Liver (tissue), 8 donors: ENCODE measurements at regions not wholly inside any gene's neighbourhood (a gene's known extent, or its start where the extent isn't known, plus 50 kb on each side); places are given as distances from the start of the nearest gene placed in this dataset.

Source experiments
- DNase-seq: peaks from one replicate; pipeline ENCODE4 v3.0.0-alpha.2; 2017; ENCODE audit warnings: low spot score
- H3K27ac ChIP-seq, 2 donors: one replicate each; pipeline ENCODE4 v1.7.0; 2013; ENCODE audit warnings: inconsistent platforms in 2 of 2, low read length in 2 of 2, control low read depth in 1 of 2, low read depth in 1 of 2, mild to moderate bottlenecking in 1 of 2
- H3K27me3 ChIP-seq, 4 donors: one replicate each; pipeline versions ENCODE4 v1.6.1 to v1.7.0; 2013; ENCODE audit warnings: low read length in 3 of 4, inconsistent platforms in 1 of 4, mild to moderate bottlenecking in 1 of 4, moderate library complexity in 1 of 4; ENCODE audit not compliant: control insufficient read depth in 4 of 4, insufficient read depth in 4 of 4
- H3K36me3 ChIP-seq, 4 donors: one replicate each; pipeline versions ENCODE4 v1.6.1 to v1.7.0; 2013; ENCODE audit warnings: low read length in 3 of 4, mild to moderate bottlenecking in 3 of 4, low read depth in 1 of 4, moderate library complexity in 1 of 4; ENCODE audit not compliant: control insufficient read depth in 4 of 4, insufficient read depth in 3 of 4
- H3K4me1 ChIP-seq, 4 donors: one replicate each; pipeline versions ENCODE4 v1.6.1 to v1.7.0; 2013; ENCODE audit warnings: low read length in 3 of 4, mild to moderate bottlenecking in 3 of 4, moderate library complexity in 1 of 4; ENCODE audit not compliant: control insufficient read depth in 4 of 4, insufficient read depth in 4 of 4
- H3K4me3 ChIP-seq, 3 donors: one replicate each; pipeline versions ENCODE4 v1.6.1 to v1.7.0; 2013; ENCODE audit warnings: low read length in 3 of 3, control low read depth in 1 of 3, low read depth in 1 of 3, mild to moderate bottlenecking in 1 of 3
- H3K9ac ChIP-seq, 2 donors: one replicate each; pipeline ENCODE4 v1.7.0; 2013; ENCODE audit warnings: low read length in 2 of 2, mild to moderate bottlenecking in 2 of 2, moderate library complexity in 2 of 2, control low read depth in 1 of 2, low read depth in 1 of 2
- H3K9me3 ChIP-seq, 4 donors: one replicate each; pipeline versions ENCODE4 v1.6.1 to v1.7.0; 2013; ENCODE audit warnings: low read length in 3 of 4; ENCODE audit not compliant: control insufficient read depth in 4 of 4
- ATF3 ChIP-seq: IDR thresholded peaks from 2 replicates; pipeline ENCODE4 v1.6.1; 2016; ENCODE audit warnings: antibody characterized with exemption
- CTCF ChIP-seq: fragments of 150-350 bp; IDR thresholded peaks from 2 replicates; pipeline ENCODE4 v1.5.1; 2017; ENCODE audit warnings: improper control_type of control experiment, low read depth, low read length; ENCODE audit not compliant: missing input control
- EGR1 ChIP-seq, 2 donors: IDR thresholded peaks; 2 replicates each; pipeline ENCODE4 v1.6.1; 2016 to 2018; ENCODE audit warnings: antibody characterized with exemption in 2 of 2, low read depth in 2 of 2
- FOXA1 ChIP-seq: IDR thresholded peaks from 2 replicates; pipeline ENCODE4 v1.6.1; 2016; ENCODE audit warnings: antibody characterized with exemption
- FOXA2 ChIP-seq: IDR thresholded peaks from 2 replicates; pipeline ENCODE4 v1.6.1; 2016; ENCODE audit warnings: antibody characterized with exemption
- GABPA ChIP-seq, 2 donors: IDR thresholded peaks in 1 of 2; conservative IDR thresholded peaks in 1 of 2; 2 replicates each; pipeline ENCODE4 v1.6.1; 2016; ENCODE audit warnings: antibody characterized with exemption in 2 of 2, mild to moderate bottlenecking in 1 of 2, moderate library complexity in 1 of 2
- HNF4A ChIP-seq, 2 donors: conservative IDR thresholded peaks; 2 replicates each; pipeline ENCODE4 v1.6.1; 2016; ENCODE audit warnings: antibody characterized with exemption in 2 of 2, mild to moderate bottlenecking in 2 of 2
- HNF4G ChIP-seq: IDR thresholded peaks from 2 replicates; pipeline ENCODE4 v1.6.1; 2016; ENCODE audit warnings: antibody characterized with exemption
- JUND ChIP-seq, 2 donors: IDR thresholded peaks; 2 replicates each; pipeline ENCODE4 v1.6.1; 2016; ENCODE audit warnings: antibody characterized with exemption in 2 of 2
- MAX ChIP-seq: IDR thresholded peaks from 2 replicates; pipeline ENCODE4 v1.6.1; 2016; ENCODE audit warnings: antibody characterized with exemption
- NR2F2 ChIP-seq: IDR thresholded peaks from 2 replicates; pipeline ENCODE4 v1.6.1; 2016; ENCODE audit warnings: antibody characterized with exemption
- RAD21 ChIP-seq, 2 donors: IDR thresholded peaks; 2 replicates each; pipeline ENCODE4 v1.6.1; 2016; ENCODE audit warnings: antibody characterized with exemption in 2 of 2, mild to moderate bottlenecking in 2 of 2
- REST ChIP-seq: IDR thresholded peaks from 2 replicates; pipeline ENCODE4 v1.6.1; 2016; ENCODE audit warnings: antibody characterized with exemption, mild to moderate bottlenecking
- RXRA ChIP-seq, 2 donors: IDR thresholded peaks; 2 replicates each; pipeline ENCODE4 v1.6.1; 2017 to 2018; ENCODE audit warnings: antibody characterized with exemption in 2 of 2, mild to moderate bottlenecking in 1 of 2
- SP1 ChIP-seq: IDR thresholded peaks from 2 replicates; pipeline ENCODE4 v1.6.1; 2018; ENCODE audit warnings: antibody characterized with exemption, mild to moderate bottlenecking
- TAF1 ChIP-seq: conservative IDR thresholded peaks from 2 replicates; pipeline ENCODE4 v1.6.1; 2016; ENCODE audit warnings: antibody characterized with exemption, mild to moderate bottlenecking
- YY1 ChIP-seq: IDR thresholded peaks from 2 replicates; pipeline ENCODE4 v1.6.1; 2016; ENCODE audit warnings: antibody characterized with exemption, mild to moderate bottlenecking
- ZBTB33 ChIP-seq: IDR thresholded peaks from 2 replicates; pipeline ENCODE4 v1.6.1; 2016; ENCODE audit warnings: antibody characterized with exemption
- WGBS: extraction: QIAGEN DNeasy Blood & Tissue Kit; methylation state at CpG from one replicate; pipeline ENCODE4 v1.1.7; 2013; 5-methylcytosine and 5-hydroxymethylcytosine counted together
- donor health status: healthy.
- donor health status: healthy.
- donor health status: healthy.
- donor health status: healthy.
- donor health status: healthy.

GRCh38 chr2:19426941-19427340 is 68.5 kb upstream of the OSR1 start:
- Histone ChIP-seq H3K4me1 (no peaks in the 10 kb centered on the region), H3K9ac (no peak overlapping the region), H3K27me3 (peaks cover 0 to 4% (median 0%) of the 10 kb centered on the region in 4 donors), H3K4me3 (no peak overlapping the region), H3K36me3 (peaks cover 0 to 3% (median 0%) of the 10 kb centered on the region in 4 donors), H3K9me3 (no peaks in the 10 kb centered on the region), H3K27ac (no peak overlapping the region)
- DNase-seq, result no peak
- TF ChIP-seq FOXA2 (no peak), FOXA1 (no peak), ATF3 (no peak), ZBTB33 (no peak), SP1 (no peak), REST (no peak), NR2F2 (no peak), CTCF (no peak), TAF1 (no peak), RXRA (IDR thresholded peaks at IDR 0.05) (no peak), EGR1 (IDR thresholded peaks at IDR 0.05; ENCODE audit: low read depth in 2 of 2) (no peak), GABPA (IDR thresholded peaks at IDR 0.05 in 1 of 2, conservative IDR thresholded peaks at IDR 0.05 in 1 of 2) (no peak), HNF4G (no peak), JUND (IDR thresholded peaks at IDR 0.05) (no peak), HNF4A (conservative IDR thresholded peaks at IDR 0.05) (no peak), MAX (no peak), YY1 (no peak), RAD21 (IDR thresholded peaks at IDR 0.05) (no peak)
- WGBS, result 97% methylated on average over 6 of the region's 6 CpGs
